ENCODE measurements at regions not wholly inside any gene's neighbourhood (a gene's known extent, or its start where the extent isn't known, plus 50 kb on each side); places are given as distances from the start of the nearest gene placed in this dataset.

GRCh38 chr5:163205645-163206044 is 231.8 kb upstream of the CCNG1 start:
- no peak for DNase-seq (ENCODE audit: low read depth)
- H3K4me3 ChIP-seq (ENCODE audit: low read length), result no peak overlapping the region
- TF ChIP-seq, protein P1, sequence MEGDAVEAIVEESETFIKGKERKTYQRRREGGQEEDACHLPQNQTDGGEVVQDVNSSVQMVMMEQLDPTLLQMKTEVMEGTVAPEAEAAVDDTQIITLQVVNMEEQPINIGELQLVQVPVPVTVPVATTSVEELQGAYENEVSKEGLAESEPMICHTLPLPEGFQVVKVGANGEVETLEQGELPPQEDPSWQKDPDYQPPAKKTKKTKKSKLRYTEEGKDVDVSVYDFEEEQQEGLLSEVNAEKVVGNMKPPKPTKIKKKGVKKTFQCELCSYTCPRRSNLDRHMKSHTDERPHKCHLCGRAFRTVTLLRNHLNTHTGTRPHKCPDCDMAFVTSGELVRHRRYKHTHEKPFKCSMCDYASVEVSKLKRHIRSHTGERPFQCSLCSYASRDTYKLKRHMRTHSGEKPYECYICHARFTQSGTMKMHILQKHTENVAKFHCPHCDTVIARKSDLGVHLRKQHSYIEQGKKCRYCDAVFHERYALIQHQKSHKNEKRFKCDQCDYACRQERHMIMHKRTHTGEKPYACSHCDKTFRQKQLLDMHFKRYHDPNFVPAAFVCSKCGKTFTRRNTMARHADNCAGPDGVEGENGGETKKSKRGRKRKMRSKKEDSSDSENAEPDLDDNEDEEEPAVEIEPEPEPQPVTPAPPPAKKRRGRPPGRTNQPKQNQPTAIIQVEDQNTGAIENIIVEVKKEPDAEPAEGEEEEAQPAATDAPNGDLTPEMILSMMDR (conservative IDR thresholded peaks at IDR 0.05; ENCODE audit: low read length), result no peak

- no peak for DNase-seq (ENCODE audit: low read depth)
- no peak overlapping the region for H3K4me3 ChIP-seq (ENCODE audit: low read length)
- TF ChIP-seq, protein P1 (conservative IDR thresholded peaks at IDR 0.05; ENCODE audit: low read length), result no peak
Observed at GRCh38 chr5:163221581-163221980, 215.8 kb upstream of the CCNG1 start.

DNA sequence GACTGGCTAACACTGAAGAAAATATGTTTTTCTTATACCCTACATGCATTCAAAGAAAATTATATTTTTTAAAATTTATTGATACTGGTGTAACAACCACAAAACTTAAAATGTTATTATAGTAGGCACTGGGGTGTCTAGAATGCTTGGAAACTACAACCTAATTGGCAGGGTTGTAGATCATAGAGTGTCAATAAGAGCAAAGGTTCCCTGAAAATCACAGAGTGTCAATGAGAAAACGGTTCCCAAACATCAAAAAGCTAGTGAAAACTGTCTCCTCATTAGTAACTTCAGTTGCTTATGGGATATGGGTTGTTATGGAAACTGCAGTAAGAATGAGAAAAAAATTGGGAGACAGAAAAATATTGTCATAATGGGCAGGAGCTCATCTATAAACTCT is 214.4 kb upstream of the CCNG1 start:
- no peak for DNase-seq (ENCODE audit: low read depth)
- TF ChIP-seq, protein P1 (conservative IDR thresholded peaks at IDR 0.05; ENCODE audit: low read length), result no peak

DNA sequence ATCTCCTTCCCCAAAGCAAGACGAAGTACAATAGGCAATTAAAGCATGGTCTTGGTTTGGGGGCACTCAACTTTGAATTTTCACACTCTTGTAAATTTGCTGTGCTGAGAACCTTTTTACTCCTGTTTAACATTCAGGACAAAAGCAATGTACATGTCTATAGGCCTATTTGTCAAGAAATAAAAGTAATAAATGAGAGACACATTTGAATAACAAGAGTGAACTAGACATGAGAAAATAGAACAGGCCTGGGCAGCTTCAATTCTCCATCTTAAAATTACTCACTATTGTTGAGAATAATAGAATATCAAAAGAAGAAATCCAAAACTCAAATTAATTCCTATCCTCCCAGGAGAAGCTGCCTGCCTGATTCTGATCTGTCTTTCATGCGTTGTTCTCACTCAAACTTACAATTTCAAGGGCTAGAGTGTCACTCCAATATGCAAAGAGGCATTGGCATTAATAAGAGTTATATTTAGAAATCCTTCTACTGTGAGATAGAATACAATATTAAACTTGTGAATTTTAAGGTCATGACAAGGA is 192.9 kb upstream of the CCNG1 start:
- TF ChIP-seq, protein P1 (conservative IDR thresholded peaks at IDR 0.05; ENCODE audit: low read length), result no peak
- no peak for DNase-seq (ENCODE audit: low read depth)
- H3K4me3 ChIP-seq (ENCODE audit: low read length), result no peak overlapping the region

More for the DNA sequence above, 214.4 kb upstream of the CCNG1 start:
- no peak overlapping the region for H3K4me3 ChIP-seq (ENCODE audit: low read length)

DNA sequence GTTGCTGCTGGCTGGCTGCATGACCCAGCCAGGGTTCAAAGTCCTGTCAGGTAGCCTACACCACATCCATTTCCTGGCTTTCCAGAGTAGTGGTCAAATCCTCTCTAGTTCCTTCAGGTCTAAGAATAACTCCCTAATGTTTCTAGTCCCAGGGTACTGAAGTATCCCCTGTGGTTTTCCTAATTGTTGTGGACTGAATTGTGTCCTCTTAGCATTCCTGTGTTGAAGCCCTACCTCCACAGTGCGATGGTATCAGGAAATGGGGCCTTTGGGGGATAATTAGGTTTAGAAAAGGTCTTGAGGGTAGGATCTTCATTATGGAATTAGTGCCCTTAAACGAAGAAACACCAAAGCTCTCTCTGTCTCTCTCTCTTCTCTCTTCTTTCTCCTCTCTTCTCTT is 191.8 kb upstream of the CCNG1 start:
- DNase-seq (ENCODE audit: low read depth), result no peak
- no peak overlapping the region for H3K4me3 ChIP-seq (ENCODE audit: low read length)
- TF ChIP-seq, protein P1 (conservative IDR thresholded peaks at IDR 0.05; ENCODE audit: low read length), result no peak

DNA sequence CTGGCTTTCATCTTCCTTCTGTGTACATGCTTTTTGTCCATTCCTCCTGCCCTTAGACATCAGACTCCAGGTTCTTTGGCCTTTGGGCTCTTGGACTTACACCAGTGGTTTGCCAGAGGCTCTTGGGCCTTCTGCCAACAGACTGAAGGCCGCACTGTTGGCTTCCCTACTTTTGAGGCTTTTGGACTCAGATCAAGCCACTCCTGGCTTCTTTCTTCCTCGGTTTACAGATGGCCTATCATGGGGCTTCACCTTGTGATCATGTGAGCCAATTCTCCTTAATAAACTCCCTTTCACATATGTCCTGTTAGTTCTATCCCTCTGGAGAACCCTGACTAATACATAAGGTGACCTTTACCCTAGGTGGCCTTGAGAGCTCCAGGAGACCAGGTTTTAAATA is 189.1 kb upstream of the CCNG1 start:
- TF ChIP-seq, protein P1 (conservative IDR thresholded peaks at IDR 0.05; ENCODE audit: low read length), result no peak
- DNase-seq (ENCODE audit: low read depth), result no peak

GRCh38 chr5:163248871-163249270 is 188.5 kb upstream of the CCNG1 start:
- peak; percentile 5 for DNase-seq (ENCODE audit: low read depth)
- TF ChIP-seq, protein P1 (conservative IDR thresholded peaks at IDR 0.05; ENCODE audit: low read length), result no peak
- H3K4me3 ChIP-seq (ENCODE audit: low read length), result no peak overlapping the region

More for the DNA sequence above, 189.1 kb upstream of the CCNG1 start:
- H3K4me3 ChIP-seq (ENCODE audit: low read length), result no peak overlapping the region

All from AG10803 (cell line).